ENCODE measurements at regions not wholly inside any gene's neighbourhood (a gene's known extent, or its start where the extent isn't known, plus 50 kb on each side); places are given as distances from the start of the nearest gene placed in this dataset.

- DNase-seq: no peak
These were observed 387.7 kb downstream of the BTBD3 start for GRCh38 chr20:12305188-12305950.

- DNase-seq: no peak
These were observed 388.4 kb downstream of the BTBD3 start for GRCh38 chr20:12306107-12306506.

- DNase-seq: no peak
These were observed 393.6 kb downstream of the BTBD3 start for GRCh38 chr20:12311094-12311865.

GRCh38 chr20:12315652-12316051 is 398.0 kb downstream of the BTBD3 start:
- no peak for DNase-seq

GRCh38 chr20:12316794-12317193 is 399.1 kb downstream of the BTBD3 start:
- no peak for DNase-seq

GRCh38 chr20:12317433-12317832 is 399.7 kb downstream of the BTBD3 start:
- no peak for DNase-seq

- DNase-seq: no peak
These were observed 400.4 kb downstream of the BTBD3 start for GRCh38 chr20:12318043-12318442.

- no peak for DNase-seq
These were observed 404.0 kb downstream of the BTBD3 start for GRCh38 chr20:12321736-12322135.

- no peak for DNase-seq
These were observed 409.5 kb downstream of the BTBD3 start for GRCh38 chr20:12327205-12327604.

- no peak for DNase-seq
These were observed 413.5 kb downstream of the BTBD3 start for GRCh38 chr20:12331236-12331635.

GRCh38 chr20:12337601-12338000 is 419.9 kb downstream of the BTBD3 start:
- no peak for DNase-seq

GRCh38 chr20:12345978-12346377 is 428.3 kb downstream of the BTBD3 start:
- no peak for DNase-seq

GRCh38 chr20:12353842-12354241 is 436.1 kb downstream of the BTBD3 start:
- no peak for DNase-seq

GRCh38 chr20:12354725-12355124 is 437.0 kb downstream of the BTBD3 start:
- DNase-seq: no peak

- no peak for DNase-seq
These were observed 437.5 kb downstream of the BTBD3 start for GRCh38 chr20:12355185-12355584.

- no peak for DNase-seq
These were observed 440.4 kb downstream of the BTBD3 start for GRCh38 chr20:12358006-12358654.

GRCh38 chr20:12358655-12359009 is 440.9 kb downstream of the BTBD3 start:
- no peak for DNase-seq

GRCh38 chr20:12371990-12372389 is 454.3 kb downstream of the BTBD3 start:
- no peak for DNase-seq

GRCh38 chr20:12372557-12372956 is 454.9 kb downstream of the BTBD3 start:
- DNase-seq: no peak

GRCh38 chr20:12375967-12376366 is 458.3 kb downstream of the BTBD3 start:
- DNase-seq: no peak

GRCh38 chr20:12383821-12384220 is 466.1 kb downstream of the BTBD3 start:
- DNase-seq: no peak

- no peak for DNase-seq
These were observed 469.1 kb downstream of the BTBD3 start for GRCh38 chr20:12386821-12387220.

GRCh38 chr20:12391099-12391498 is 473.4 kb downstream of the BTBD3 start:
- no peak for DNase-seq

GRCh38 chr20:12394786-12395185 is 477.1 kb downstream of the BTBD3 start:
- no peak for DNase-seq

Data from CD4-positive, alpha-beta T cell treated with Interleukin-21 for 1 hour (primary cell).